GM12865 (cell line): ENCODE measurements at regions not wholly inside any gene's neighbourhood (a gene's known extent, or its start where the extent isn't known, plus 50 kb on each side); places are given as distances from the start of the nearest gene placed in this dataset.
A peak's percentile ranks its signal among the peaks of the same experiment; 100 is the strongest.

Experiments used
- DNase-seq: peaks from one replicate; pipeline ENCODE4 v3.0.0; 2010; ENCODE audit warnings: low read depth
- H3K4me3 ChIP-seq: 2 replicates; pipeline ENCODE4 v1.5.1; 2011; ENCODE audit warnings: mild to moderate bottlenecking, low read depth, low read length, control low read depth
- CTCF ChIP-seq: IDR thresholded peaks from 2 replicates; pipeline ENCODE4 v1.5.1; 2011; ENCODE audit warnings: low read length, control low read depth, low read depth, inconsistent platforms; ENCODE audit not compliant: insufficient read depth; ENCODE audit errors: missing control alignments

- DNase-seq = peak; percentile 47
- peak; percentile 70 for TF ChIP-seq CTCF
- no peak overlapping the region for H3K4me3 ChIP-seq
These were observed 1865.3 kb upstream of the AGA start for GRCh38 chr4:179307297-179308136.

- H3K4me3 ChIP-seq = no peak overlapping the region
- TF ChIP-seq CTCF = no peak
- no peak for DNase-seq
These were observed 1871.6 kb upstream of the AGA start for GRCh38 chr4:179313823-179314222.

- no peak overlapping the region for H3K4me3 ChIP-seq
- no peak for TF ChIP-seq CTCF
- no peak for DNase-seq
These were observed 1882.9 kb upstream of the AGA start for GRCh38 chr4:179325181-179325580.

- H3K4me3 ChIP-seq = no peak overlapping the region
- no peak for DNase-seq
- TF ChIP-seq CTCF = no peak
These were observed 1886.4 kb upstream of the AGA start for GRCh38 chr4:179328627-179329026.

GRCh38 chr4:179331362-179331761 lies 1889.1 kb upstream of the AGA start:
- no peak overlapping the region for H3K4me3 ChIP-seq
- no peak for DNase-seq
- TF ChIP-seq CTCF = no peak

- DNase-seq = no peak
- no peak for TF ChIP-seq CTCF
These were observed 1902.6 kb upstream of the AGA start for GRCh38 chr4:179344861-179345260.

GRCh38 chr4:179352221-179352620 lies 1910.0 kb upstream of the AGA start:
- DNase-seq = no peak
- H3K4me3 ChIP-seq = no peak overlapping the region
- TF ChIP-seq CTCF = no peak

More at GRCh38 chr4:179344861-179345260, 1902.6 kb upstream of the AGA start:
- H3K4me3 ChIP-seq = no peak overlapping the region
